K562 (cell line): ENCODE measurements at regions not wholly inside any gene's neighbourhood (a gene's known extent, or its start where the extent isn't known, plus 50 kb on each side); places are given as distances from the start of the nearest gene placed in this dataset.

Experiments
- CEBPB ChIP-seq: fragments of 450-650 bp; IDR thresholded peaks from 2 replicates; pipeline ENCODE4 v1.6.1; 2016; ENCODE audit warnings: missing genetic modification characterization, missing compliant biosample characterization
- CEBPG ChIP-seq, 3 experiments: fragments of 200-800 bp in 1 of 3; sonication (Bioruptor generic) in 1 of 3; sonication (generic) in 1 of 3; formaldehyde crosslinking in 1 of 3; IDR thresholded peaks in 2 of 3; conservative IDR thresholded peaks in 1 of 3; 2 replicates each; pipeline versions ENCODE4 v1.6.1 to v1.8.0; 2016 to 2022; ENCODE audit warnings: missing compliant biosample characterization in 2 of 3, missing genetic modification characterization in 2 of 3, mild to moderate bottlenecking in 1 of 3, missing genetic modification reagents in 1 of 3
- EGR1 ChIP-seq: fragments of 450-650 bp; conservative IDR thresholded peaks from 2 replicates; pipeline ENCODE4 v1.6.1; 2017; ENCODE audit warnings: mild to moderate bottlenecking
- HCFC1 ChIP-seq: IDR thresholded peaks from 2 replicates; pipeline ENCODE4 v1.6.1; 2012; ENCODE audit warnings: low read depth, low read length, improper control_type of control experiment
- HNRNPH1 ChIP-seq: fragments of 200-400 bp; formaldehyde crosslinking; optimal IDR thresholded peaks from 2 replicates; pipeline ENCODE3; 2017; ENCODE audit warnings: low read depth, mild to moderate bottlenecking, low read length, moderate library complexity
- NCOA6 ChIP-seq: fragments of 450-650 bp; IDR thresholded peaks from 2 replicates; pipeline ENCODE4 v1.6.1; 2017; ENCODE audit warnings: mild to moderate bottlenecking
- POLR2AphosphoS5 ChIP-seq: IDR thresholded peaks from 2 replicates; pipeline ENCODE4 v1.6.1; 2011; ENCODE audit warnings: mild to moderate bottlenecking, low read depth, low read length, moderate library complexity; ENCODE audit not compliant: control insufficient read depth, insufficient read depth
- RAD51 ChIP-seq: fragments of 450-650 bp; IDR thresholded peaks from 2 replicates; pipeline ENCODE4 v1.7.1; 2016; ENCODE audit warnings: low read depth, mild to moderate bottlenecking, borderline replicate concordance
- SMARCC2 ChIP-seq: fragments of 450-650 bp; IDR thresholded peaks from 2 replicates; pipeline ENCODE4 v1.6.1; 2017; ENCODE audit warnings: antibody characterized with exemption, moderate library complexity, mild to moderate bottlenecking, low read depth
- SNRNP70 ChIP-seq: fragments of 200-400 bp; formaldehyde crosslinking; optimal IDR thresholded peaks from 2 replicates; pipeline ENCODE3; 2017; ENCODE audit warnings: low read depth, low read length
- ZEB2 ChIP-seq: fragments of 450-650 bp; IDR thresholded peaks from 2 replicates; pipeline ENCODE4 v1.6.1; 2016
- TF ChIP-seq, protein P1 (sequence below): fragments of 250-450 bp; sonication (Bioruptor Pico); IDR thresholded peaks from 2 replicates; pipeline ENCODE4 v1.4.0; 2020

DNA sequence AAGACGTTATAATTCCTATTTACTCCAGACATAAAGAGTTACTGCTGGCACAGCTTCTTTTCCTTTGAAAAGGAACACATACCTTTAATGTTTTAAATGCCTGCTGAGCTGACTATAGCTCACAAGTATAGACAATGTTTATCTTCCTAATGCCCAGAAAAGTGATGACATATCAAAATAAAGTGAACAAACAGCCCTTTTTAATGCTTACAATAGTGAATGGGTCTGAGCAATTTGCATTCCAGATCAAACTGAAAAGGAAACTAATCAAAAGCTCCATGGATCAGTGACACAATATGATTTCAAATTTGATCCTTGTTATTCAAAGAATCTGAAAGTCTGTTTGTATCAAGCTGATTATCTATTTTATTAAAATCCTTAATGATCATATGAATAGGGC lies 233.6 kb upstream of the SEMA3E start:
- TF ChIP-seq, protein P1, sequence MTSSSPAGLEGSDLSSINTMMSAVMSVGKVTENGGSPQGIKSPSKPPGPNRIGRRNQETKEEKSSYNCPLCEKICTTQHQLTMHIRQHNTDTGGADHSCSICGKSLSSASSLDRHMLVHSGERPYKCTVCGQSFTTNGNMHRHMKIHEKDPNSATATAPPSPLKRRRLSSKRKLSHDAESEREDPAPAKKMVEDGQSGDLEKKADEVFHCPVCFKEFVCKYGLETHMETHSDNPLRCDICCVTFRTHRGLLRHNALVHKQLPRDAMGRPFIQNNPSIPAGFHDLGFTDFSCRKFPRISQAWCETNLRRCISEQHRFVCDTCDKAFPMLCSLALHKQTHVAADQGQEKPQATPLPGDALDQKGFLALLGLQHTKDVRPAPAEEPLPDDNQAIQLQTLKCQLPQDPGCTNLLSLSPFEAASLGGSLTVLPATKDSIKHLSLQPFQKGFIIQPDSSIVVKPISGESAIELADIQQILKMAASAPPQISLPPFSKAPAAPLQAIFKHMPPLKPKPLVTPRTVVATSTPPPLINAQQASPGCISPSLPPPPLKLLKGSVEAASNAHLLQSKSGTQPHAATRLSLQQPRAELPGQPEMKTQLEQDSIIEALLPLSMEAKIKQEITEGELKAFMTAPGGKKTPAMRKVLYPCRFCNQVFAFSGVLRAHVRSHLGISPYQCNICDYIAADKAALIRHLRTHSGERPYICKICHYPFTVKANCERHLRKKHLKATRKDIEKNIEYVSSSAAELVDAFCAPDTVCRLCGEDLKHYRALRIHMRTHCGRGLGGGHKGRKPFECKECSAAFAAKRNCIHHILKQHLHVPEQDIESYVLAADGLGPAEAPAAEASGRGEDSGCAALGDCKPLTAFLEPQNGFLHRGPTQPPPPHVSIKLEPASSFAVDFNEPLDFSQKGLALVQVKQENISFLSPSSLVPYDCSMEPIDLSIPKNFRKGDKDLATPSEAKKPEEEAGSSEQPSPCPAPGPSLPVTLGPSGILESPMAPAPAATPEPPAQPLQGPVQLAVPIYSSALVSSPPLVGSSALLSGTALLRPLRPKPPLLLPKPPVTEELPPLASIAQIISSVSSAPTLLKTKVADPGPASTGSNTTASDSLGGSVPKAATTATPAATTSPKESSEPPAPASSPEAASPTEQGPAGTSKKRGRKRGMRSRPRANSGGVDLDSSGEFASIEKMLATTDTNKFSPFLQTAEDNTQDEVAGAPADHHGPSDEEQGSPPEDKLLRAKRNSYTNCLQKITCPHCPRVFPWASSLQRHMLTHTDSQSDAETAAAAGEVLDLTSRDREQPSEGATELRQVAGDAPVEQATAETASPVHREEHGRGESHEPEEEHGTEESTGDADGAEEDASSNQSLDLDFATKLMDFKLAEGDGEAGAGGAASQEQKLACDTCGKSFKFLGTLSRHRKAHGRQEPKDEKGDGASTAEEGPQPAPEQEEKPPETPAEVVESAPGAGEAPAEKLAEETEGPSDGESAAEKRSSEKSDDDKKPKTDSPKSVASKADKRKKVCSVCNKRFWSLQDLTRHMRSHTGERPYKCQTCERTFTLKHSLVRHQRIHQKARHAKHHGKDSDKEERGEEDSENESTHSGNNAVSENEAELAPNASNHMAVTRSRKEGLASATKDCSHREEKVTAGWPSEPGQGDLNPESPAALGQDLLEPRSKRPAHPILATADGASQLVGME (CRISPR knock-in tag) = no peak
- TF ChIP-seq SMARCC2 (no peak), NCOA6 (no peak), HCFC1 (no peak), SNRNP70 (no peak), HNRNPH1 (no peak), ZEB2 (no peak), CEBPG (CRISPR knock-in tag; IDR thresholded peaks at IDR 0.05) (no peak), CEBPG (tag; conservative IDR thresholded peaks at IDR 0.05 in 1 of 2, IDR thresholded peaks at IDR 0.05 in 1 of 2) (no peak), RAD51 (no peak), EGR1 (no peak), CEBPB (tag) (no peak), POLR2AphosphoS5 (no peak)
